CD4-positive, alpha-beta T cell treated with Interleukin-4 for 4 hours (primary cell): ENCODE measurements at regions not wholly inside any gene's neighbourhood (a gene's known extent, or its start where the extent isn't known, plus 50 kb on each side); places are given as distances from the start of the nearest gene placed in this dataset.

Experiments used
- DNase-seq: peaks from one replicate; pipeline ENCODE4 v3.0.0-alpha.2; 2020

GRCh38 chr2:67516899-67517530 is 119.9 kb downstream of the ETAA1 start:
- no peak for DNase-seq

- DNase-seq: no peak
Measured at GRCh38 chr2:67522148-67522547, 125.0 kb downstream of the ETAA1 start.

DNA sequence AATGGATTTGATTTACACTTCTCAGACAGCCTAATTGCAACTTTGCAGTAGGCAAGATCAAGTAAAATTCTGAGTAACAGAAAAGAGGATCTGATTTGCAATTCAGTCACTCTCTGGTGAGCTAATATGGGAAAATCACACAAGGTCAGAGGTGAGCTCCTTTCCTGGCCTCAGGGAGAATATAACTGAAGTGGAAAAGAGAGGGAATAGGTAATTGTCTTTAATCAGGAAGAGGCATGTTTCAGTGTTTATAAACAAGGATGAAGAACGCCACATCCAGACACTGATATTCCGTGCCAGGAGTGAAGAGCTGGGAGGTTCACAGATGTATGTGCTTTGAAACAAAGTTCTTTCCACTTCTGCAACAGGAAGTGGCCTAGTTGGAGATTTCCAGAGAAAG is 127.1 kb downstream of the ETAA1 start:
- no peak for DNase-seq

DNA sequence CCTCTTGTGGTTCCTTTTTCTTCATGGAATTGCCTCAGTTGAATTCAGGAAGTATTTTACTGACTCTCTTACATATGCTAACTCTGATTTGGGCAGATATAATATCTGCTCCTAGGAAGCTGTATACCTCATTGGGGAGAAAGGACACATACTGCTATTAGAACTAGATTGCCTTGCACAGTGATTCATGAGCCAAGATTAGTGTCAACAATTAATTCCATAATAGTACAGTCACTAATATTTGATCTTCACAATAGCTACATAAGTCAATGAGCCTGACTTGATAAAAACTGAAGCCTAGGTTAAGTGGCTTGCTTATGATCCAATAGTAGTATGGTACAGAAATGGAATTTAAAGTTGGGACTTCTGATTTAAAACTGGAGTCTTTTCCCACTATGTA is 127.6 kb downstream of the ETAA1 start:
- DNase-seq: no peak

GRCh38 chr2:67526283-67526682 is 129.2 kb downstream of the ETAA1 start:
- DNase-seq: no peak

DNA sequence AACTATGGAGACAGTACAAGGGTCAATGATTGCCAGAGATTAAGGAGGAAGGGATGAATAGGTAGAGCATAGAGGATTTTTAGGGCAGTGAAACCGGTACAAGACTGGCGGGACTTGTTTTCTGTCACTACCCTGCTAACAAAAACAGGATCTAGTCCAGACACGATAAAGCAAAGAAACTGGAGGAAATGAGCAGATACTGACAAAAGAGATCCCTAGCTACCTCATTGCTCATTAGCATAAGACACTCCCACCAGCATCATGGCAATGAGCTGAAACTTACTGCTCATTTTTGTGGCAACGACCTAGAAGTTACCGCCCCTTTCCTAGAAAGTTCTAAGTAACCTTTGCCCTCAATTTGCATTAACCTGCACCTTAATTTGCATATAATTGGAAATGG is 131.2 kb downstream of the ETAA1 start:
- DNase-seq: no peak

DNA sequence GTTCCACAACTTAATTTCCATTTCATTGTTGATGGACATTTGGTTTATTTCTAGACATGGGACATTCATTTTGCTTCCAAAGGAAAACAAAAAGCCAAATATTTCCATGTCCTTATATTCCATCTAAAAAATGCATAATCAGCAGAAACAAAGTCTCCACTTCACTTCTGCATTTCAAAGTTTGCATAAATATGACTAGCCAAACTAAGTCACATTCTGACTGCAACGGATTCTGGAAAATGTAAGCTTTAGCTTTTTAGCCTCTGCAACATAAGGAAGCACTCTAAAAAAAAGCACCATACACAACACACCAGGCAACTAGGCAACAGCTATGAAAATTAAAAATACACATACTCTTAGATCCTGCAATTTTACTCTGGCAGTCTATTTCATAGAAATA is 135.3 kb downstream of the ETAA1 start:
- DNase-seq: no peak

DNA sequence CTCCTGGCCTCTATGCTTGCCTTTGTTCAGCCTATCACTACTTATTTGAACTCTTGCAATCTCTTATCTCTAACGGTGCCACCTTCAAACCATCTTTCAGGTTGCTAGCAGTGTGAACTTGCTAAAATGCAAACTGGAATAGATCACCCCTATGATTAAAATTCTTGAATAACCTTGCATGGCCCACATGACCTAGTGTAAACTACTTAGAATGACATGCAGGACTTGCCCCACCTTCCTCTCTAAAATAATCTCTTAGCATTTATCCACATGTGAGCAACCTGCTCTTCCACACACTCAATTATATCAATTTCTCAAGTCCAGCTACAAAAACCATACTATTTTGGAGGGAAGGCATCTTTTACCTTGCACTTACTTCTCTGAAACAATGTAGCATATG is 137.6 kb downstream of the ETAA1 start:
- DNase-seq: no peak

- no peak for DNase-seq
Measured at GRCh38 chr2:67540962-67541361, 143.8 kb downstream of the ETAA1 start.

- DNase-seq: no peak
Measured at GRCh38 chr2:67544286-67544685, 147.2 kb downstream of the ETAA1 start.

- DNase-seq: no peak
Measured at GRCh38 chr2:67548317-67549201, 151.4 kb downstream of the ETAA1 start.

- DNase-seq: no peak
Measured at GRCh38 chr2:67559156-67559555, 162.0 kb downstream of the ETAA1 start.

DNA sequence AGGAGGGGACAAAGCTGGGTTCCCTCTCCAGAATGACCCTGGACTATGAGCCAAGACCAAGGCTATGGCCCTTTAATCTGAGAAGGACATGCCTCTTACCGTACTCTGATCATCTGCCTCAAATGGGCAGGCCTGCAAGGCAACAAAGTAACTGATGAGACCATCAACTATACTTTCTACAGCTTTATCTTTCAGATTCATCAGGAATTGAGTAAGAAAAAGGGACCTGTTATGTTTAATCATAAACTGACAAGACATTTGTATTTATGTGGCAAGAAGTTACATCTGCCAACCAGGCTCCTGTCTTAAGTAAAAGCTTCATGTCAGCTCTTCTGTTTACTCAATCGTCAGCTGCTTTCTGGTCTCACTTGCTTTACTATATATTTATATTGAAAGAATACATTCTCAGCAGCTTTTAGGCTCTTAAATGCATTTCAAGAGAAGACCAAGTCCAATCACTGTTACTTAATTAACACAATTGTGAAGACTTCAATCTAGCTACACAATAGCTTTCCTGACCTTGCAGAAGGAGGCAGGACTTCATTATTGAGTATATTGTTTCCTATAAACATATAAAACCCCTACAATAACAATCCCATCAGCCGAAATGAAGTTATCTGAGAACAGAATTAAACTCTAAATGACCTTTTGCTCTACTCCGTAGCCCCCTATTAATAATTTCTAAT is 163.8 kb downstream of the ETAA1 start:
- no peak for DNase-seq

- DNase-seq: no peak
Measured at GRCh38 chr2:67561457-67561965, 164.4 kb downstream of the ETAA1 start.

- no peak for DNase-seq
Measured at GRCh38 chr2:67564076-67564475, 166.9 kb downstream of the ETAA1 start.

- no peak for DNase-seq
Measured at GRCh38 chr2:67564626-67565025, 167.5 kb downstream of the ETAA1 start.

- DNase-seq: no peak
Measured at GRCh38 chr2:67565262-67565661, 168.1 kb downstream of the ETAA1 start.

DNA sequence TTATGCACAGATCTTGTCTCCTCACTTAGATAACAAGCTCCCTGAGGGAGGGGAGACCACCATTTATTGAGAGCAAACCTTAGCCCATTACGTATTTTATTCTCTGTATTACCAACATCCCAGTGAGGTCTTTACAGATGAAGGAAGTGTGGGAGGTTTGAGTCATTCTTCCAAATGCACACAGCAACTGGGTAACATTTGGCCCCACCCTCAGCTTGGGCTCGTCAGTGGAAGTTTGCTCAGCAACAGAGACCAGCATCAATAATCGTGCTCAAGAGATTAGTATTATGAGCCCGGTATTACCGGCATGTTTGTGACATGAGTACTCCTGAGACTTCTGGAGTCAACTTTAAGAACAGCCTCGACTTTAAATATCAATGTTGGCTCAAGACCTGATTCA is 168.6 kb downstream of the ETAA1 start:
- DNase-seq: no peak

DNA sequence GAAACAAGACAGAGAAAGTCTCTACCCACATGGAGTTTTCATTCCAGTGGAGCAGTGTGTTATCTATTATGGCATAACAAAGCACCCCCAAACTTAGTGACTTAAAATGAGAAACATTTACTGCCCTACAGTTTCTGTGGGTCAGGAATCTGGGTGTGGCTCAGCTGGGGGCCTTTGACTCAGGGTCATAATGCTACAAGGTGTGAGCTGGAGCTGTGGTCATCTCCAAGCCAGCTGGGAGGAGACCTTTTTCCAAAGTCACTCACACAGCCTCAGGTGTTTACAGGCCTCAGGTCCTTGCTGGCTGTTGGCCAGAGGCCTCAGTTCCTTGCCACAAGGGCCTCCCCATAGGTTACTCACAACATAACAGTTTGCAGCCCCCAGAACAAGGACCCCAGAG is 169.2 kb downstream of the ETAA1 start:
- no peak for DNase-seq

GRCh38 chr2:67566958-67567635 is 170.0 kb downstream of the ETAA1 start:
- no peak for DNase-seq

- DNase-seq: no peak
Measured at GRCh38 chr2:67567886-67568285, 170.8 kb downstream of the ETAA1 start.

- DNase-seq: no peak
Measured at GRCh38 chr2:67570611-67571010, 173.5 kb downstream of the ETAA1 start.
